ENCODE measurements at regions not wholly inside any gene's neighbourhood (a gene's known extent, or its start where the extent isn't known, plus 50 kb on each side); places are given as distances from the start of the nearest gene placed in this dataset.

DNA sequence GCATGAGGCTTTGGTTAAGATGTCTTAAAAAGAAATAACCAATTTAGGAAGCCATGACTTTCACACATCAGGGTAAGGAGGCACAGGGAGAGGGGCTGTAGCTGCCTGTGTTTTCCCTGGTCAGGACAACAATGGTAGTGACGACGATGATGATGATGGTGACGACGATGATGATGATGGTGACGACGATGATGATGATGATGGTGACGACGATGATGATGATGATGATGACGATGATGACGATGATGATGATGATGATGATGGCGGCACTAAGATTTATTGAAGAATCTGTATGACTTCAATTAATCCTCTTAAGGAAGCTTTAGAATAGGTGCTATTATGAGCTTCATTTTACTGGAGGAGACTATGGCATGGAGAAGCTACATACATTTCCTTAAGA, 284.1 kb upstream of the TNRC6C start:
- no peak overlapping the region for H3K27ac ChIP-seq (ENCODE audit: low read depth, low read length)
- no peak overlapping the region for H3K9ac ChIP-seq (ENCODE audit: low read length)
- H3K4me1 ChIP-seq (ENCODE audit: control insufficient read depth, insufficient read depth, low read length) = no peaks in the 10 kb centered on the region; the same call in 1 of the 2 replicates
- no peak overlapping the region for H3K4me3 ChIP-seq (ENCODE audit: low read depth, low read length)
- H3K27me3 ChIP-seq (ENCODE audit: control insufficient read depth, insufficient read depth, low read length) = 0 out of 2 replicates have a peak, but pooled peaks cover under 1% of the 10 kb centered on the region
- H3K9me3 ChIP-seq (ENCODE audit: control insufficient read depth, insufficient read depth, low read depth, low read length) = peaks cover 7% of the 10 kb centered on the region; the same call in 1 of the 2 replicates
- H3K36me3 ChIP-seq (ENCODE audit: control insufficient read depth, insufficient read depth, low read length) = no peaks in the 10 kb centered on the region

DNA sequence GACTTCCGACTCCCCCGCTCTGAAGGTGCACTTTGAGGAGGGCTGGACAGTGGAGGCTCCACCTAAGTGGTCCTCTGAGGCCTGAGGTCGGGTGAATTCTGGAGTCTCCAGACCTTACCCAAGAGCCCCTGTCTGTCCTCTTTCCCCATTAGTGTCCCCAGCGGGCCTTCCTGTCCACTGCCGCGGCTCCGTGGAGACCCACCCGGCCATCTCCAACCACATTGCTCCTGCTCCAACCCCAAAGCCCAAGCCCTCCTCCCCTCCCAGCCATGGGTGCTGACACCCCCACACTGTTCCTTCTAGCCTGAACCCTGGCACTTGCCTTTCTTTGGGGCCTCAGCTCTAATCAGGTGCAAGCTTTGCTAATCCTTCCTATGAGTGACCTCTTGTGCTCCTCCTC, 283.1 kb upstream of the TNRC6C start:
- Histone ChIP-seq H3K27ac (ENCODE audit: low read depth, low read length) (no peak overlapping the region), H3K36me3 (ENCODE audit: control insufficient read depth, insufficient read depth, low read length) (no peaks in the 10 kb centered on the region), H3K4me3 (ENCODE audit: low read depth, low read length) (no peak overlapping the region), H3K9ac (ENCODE audit: low read length) (no peak overlapping the region), H3K4me1 (ENCODE audit: control insufficient read depth, insufficient read depth, low read length) (no peaks in the 10 kb centered on the region; the same call in 1 of the 2 replicates), H3K9me3 (ENCODE audit: control insufficient read depth, insufficient read depth, low read depth, low read length) (0 out of 2 replicates have a peak, but pooled peaks cover 4% of the 10 kb centered on the region), H3K27me3 (ENCODE audit: control insufficient read depth, insufficient read depth, low read length) (0 out of 2 replicates have a peak, but pooled peaks cover 4% of the 10 kb centered on the region)

DNA sequence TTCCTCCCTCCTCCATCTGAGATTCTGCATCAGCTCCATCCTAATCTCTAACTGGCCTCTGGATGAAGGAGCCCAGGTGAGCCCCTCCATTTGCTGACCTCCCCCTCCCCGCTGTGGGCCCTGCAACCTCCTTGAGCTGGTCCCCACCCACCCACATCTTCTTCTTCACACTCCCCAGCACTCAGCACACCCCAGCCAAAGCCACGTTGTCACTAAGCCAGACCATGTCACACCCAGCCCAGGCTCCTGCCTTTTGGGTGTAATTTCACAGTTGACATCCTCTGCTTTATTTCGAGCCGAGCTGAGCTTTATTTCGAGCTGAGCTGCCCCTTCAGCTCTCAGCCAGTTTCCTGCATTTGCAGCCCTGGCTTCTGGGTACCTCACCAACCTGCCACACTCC, 282.7 kb upstream of the TNRC6C start:
- Histone ChIP-seq H3K27ac (ENCODE audit: low read depth, low read length) (no peak overlapping the region), H3K4me3 (ENCODE audit: low read depth, low read length) (no peak overlapping the region), H3K9me3 (ENCODE audit: control insufficient read depth, insufficient read depth, low read depth, low read length) (0 out of 2 replicates have a peak, but pooled peaks cover 4% of the 10 kb centered on the region), H3K4me1 (ENCODE audit: control insufficient read depth, insufficient read depth, low read length) (no peaks in the 10 kb centered on the region; the same call in 1 of the 2 replicates), H3K36me3 (ENCODE audit: control insufficient read depth, insufficient read depth, low read length) (no peaks in the 10 kb centered on the region), H3K9ac (ENCODE audit: low read length) (no peak overlapping the region), H3K27me3 (ENCODE audit: control insufficient read depth, insufficient read depth, low read length) (0 out of 2 replicates have a peak, but pooled peaks cover 4% of the 10 kb centered on the region)

DNA sequence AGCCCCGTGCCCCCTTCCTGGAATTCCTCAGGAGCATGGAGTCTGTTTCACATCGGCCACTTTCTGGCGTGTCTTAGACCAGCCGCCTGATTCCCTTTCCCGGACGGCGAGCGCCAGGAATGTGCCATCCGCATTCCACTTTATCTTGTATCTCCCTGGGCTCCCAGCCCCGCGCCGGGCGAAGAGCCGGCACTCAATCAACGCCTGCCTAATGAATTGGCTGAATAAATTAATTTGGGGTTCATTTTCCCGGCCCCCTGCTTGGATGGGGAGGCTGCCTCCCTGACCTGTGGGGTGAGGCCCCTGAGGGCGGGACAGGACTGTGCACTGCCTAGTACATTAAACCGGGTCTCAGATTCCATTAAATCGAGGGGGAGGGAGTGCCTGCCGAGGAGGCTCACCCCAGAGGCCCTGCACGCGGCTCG, 282.3 kb upstream of the TNRC6C start:
- H3K36me3 ChIP-seq (ENCODE audit: control insufficient read depth, insufficient read depth, low read length) = no peaks in the 10 kb centered on the region
- 0 out of 2 replicates have a peak, but pooled peaks cover 4% of the 10 kb centered on the region for H3K9me3 ChIP-seq (ENCODE audit: control insufficient read depth, insufficient read depth, low read depth, low read length)
- 0 out of 2 replicates have a peak, but pooled peaks cover 4% of the 10 kb centered on the region for H3K27me3 ChIP-seq (ENCODE audit: control insufficient read depth, insufficient read depth, low read length)
- no peak overlapping the region for H3K27ac ChIP-seq (ENCODE audit: low read depth, low read length)
- H3K9ac ChIP-seq (ENCODE audit: low read length) = no peak overlapping the region
- H3K4me3 ChIP-seq (ENCODE audit: low read depth, low read length) = no peak overlapping the region
- no peaks in the 10 kb centered on the region; the same call in 1 of the 2 replicates for H3K4me1 ChIP-seq (ENCODE audit: control insufficient read depth, insufficient read depth, low read length)

DNA sequence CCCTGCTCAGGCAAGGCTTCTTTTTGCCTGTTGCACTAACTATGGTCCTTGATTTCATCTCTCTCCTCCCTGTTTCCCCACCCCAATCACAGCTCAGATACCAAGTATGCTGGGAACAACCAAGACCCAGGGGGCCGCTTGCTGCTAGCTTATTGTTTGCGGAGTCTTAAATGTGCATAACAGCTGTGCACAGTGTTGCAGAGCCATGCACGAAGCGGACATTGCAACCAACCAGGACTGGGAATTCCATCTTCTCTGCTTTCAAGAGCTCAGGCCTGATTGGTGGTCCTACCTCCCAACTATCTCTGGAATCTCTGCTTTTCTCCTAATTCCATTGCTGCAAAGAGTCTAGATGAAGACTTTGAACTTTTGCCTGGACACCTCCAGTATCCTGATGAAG, 281.3 kb upstream of the TNRC6C start:
- Histone ChIP-seq H3K36me3 (ENCODE audit: control insufficient read depth, insufficient read depth, low read length) (no peaks in the 10 kb centered on the region), H3K27ac (ENCODE audit: low read depth, low read length) (no peak overlapping the region)

DNA sequence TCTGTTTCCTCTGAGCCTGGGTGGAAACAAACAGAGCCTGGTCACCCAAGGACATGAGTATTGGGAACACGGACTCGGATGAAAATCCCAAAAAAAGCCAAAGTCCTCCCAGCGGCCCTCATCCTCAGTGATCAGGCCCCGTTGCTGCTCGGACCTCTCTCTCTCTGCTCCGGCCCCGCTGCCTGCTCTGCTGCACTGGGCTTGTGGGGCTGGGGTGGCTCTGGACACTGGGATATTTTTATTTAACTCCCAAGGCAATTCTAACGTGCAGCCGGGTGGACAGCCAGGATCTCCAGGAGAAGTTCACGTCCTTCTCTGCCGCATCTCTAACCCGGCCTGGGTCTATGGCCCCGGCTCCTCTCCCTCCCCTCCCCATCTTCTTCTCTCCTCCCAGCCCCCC, 280.9 kb upstream of the TNRC6C start:
- Histone ChIP-seq H3K36me3 (ENCODE audit: control insufficient read depth, insufficient read depth, low read length) (no peaks in the 10 kb centered on the region), H3K27me3 (ENCODE audit: control insufficient read depth, insufficient read depth, low read length) (0 out of 2 replicates have a peak, but pooled peaks cover 4% of the 10 kb centered on the region)

More for the DNA sequence above, 281.3 kb upstream of the TNRC6C start:
- 0 out of 2 replicates have a peak, but pooled peaks cover 4% of the 10 kb centered on the region for H3K9me3 ChIP-seq (ENCODE audit: control insufficient read depth, insufficient read depth, low read depth, low read length)
- no peaks in the 10 kb centered on the region; the same call in 1 of the 2 replicates for H3K4me1 ChIP-seq (ENCODE audit: control insufficient read depth, insufficient read depth, low read length)
- H3K4me3 ChIP-seq (ENCODE audit: low read depth, low read length) = no peak overlapping the region
- 0 out of 2 replicates have a peak, but pooled peaks cover 4% of the 10 kb centered on the region for H3K27me3 ChIP-seq (ENCODE audit: control insufficient read depth, insufficient read depth, low read length)
- H3K9ac ChIP-seq (ENCODE audit: low read length) = no peak overlapping the region

DNA sequence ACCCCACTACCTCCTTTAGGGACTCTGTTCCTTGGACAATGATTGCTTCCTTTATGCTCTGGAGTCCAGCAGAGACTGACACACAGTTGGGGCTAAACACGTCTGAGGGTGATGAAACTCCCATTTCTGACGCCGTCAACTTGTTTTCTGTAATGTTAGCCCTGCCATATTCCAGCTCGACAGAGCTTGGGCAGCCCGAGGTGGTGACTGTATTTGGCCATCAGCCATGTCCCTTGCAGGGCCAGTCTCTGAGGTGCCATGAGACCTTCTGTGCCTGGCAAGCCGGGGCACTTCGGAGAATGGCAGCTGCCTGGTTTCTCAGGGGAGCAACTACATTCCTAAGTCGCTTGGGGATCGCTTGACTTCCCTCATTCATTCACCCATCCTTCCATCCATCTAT, 278.9 kb upstream of the TNRC6C start:
- peaks cover 1% of the 10 kb centered on the region for H3K4me1 ChIP-seq (ENCODE audit: control insufficient read depth, insufficient read depth, low read length)
- no peaks in the 10 kb centered on the region for H3K9me3 ChIP-seq (ENCODE audit: control insufficient read depth, insufficient read depth, low read depth, low read length)
- H3K4me3 ChIP-seq (ENCODE audit: low read depth, low read length) = no peak overlapping the region
- 0 out of 2 replicates have a peak, but pooled peaks cover 4% of the 10 kb centered on the region for H3K27me3 ChIP-seq (ENCODE audit: control insufficient read depth, insufficient read depth, low read length)
- H3K27ac ChIP-seq (ENCODE audit: low read depth, low read length) = no peak overlapping the region
- H3K36me3 ChIP-seq (ENCODE audit: control insufficient read depth, insufficient read depth, low read length) = no peaks in the 10 kb centered on the region
- no peak overlapping the region for H3K9ac ChIP-seq (ENCODE audit: low read length)

More for the DNA sequence above, 280.9 kb upstream of the TNRC6C start:
- Histone ChIP-seq H3K9ac (ENCODE audit: low read length) (no peak overlapping the region), H3K4me1 (ENCODE audit: control insufficient read depth, insufficient read depth, low read length) (no peaks in the 10 kb centered on the region; the same call in 1 of the 2 replicates), H3K27ac (ENCODE audit: low read depth, low read length) (no peak overlapping the region), H3K4me3 (ENCODE audit: low read depth, low read length) (no peak overlapping the region), H3K9me3 (ENCODE audit: control insufficient read depth, insufficient read depth, low read depth, low read length) (0 out of 2 replicates have a peak, but pooled peaks cover 4% of the 10 kb centered on the region)

DNA sequence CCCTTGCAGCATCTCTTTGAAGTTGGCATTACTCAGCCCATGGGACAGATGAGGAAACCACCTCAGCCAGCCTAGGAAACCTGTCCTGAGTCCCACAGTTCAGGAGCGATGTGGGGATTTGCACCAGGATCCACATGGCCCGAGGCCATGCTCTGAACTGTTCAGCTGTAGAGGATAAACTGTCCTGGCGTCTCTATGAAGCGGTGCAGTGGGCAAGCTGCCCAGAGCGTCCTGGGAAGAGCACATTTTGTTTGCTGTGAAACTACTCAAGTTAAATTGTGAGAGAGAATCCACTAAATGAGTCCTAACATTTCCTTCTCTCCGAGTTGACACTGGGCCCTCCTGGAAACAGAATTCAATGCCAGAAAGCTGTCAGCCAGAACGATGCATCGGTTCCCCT, 276.6 kb upstream of the TNRC6C start:
- 0 out of 2 replicates have a peak, but pooled peaks cover 4% of the 10 kb centered on the region for H3K27me3 ChIP-seq (ENCODE audit: control insufficient read depth, insufficient read depth, low read length)

DNA sequence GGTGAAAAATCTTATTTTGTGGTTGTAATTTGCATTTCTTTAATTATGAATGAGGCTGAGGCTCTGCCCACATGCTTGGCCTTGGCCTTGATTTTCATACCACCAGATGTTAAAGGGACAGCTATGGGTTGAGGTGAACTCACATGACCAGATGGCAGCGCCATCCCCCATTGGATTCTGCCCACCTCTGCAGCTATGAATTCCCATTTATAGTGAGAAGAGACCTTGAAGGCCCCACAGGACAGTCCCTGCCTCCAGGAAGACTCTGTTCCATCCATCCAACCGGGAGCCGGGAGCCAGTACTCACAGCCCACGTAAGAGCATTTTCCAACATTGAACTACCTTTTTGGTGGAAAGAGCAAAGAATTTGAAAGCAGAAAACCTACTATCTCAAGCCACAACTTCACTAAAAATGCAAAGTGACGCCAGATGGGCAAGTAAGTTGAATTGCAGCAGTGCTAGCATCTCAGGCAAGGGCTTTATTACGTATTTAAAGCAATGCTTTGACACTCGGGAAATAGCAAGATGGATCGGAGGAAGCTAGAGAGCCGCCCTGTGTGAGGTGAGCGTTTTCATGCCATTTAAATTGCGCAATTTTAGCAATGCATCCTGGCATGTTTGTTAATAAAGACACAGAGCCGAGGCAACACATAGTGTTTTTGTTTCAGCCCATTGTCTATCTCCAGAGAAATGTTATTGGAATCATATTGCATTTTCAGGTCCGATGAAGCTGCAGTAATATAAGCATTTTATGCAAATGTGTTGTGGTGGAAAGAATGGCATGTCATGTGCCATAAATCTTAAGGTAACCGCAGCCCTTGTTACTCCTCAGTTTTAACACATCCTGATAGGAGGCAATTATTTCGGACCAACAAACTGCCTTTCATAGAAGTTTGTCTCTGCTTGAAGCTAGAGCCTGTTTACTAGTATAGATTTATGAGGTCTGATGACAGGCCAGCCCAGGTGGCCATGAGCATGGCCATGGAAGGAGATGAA, 273.4 kb upstream of the TNRC6C start:
- H3K27ac ChIP-seq (ENCODE audit: low read depth, low read length) = no peak overlapping the region
- H3K27me3 ChIP-seq (ENCODE audit: control insufficient read depth, insufficient read depth, low read length) = no peaks in the 10 kb centered on the region
- H3K9ac ChIP-seq (ENCODE audit: low read length) = no peak overlapping the region
- H3K4me3 ChIP-seq (ENCODE audit: low read depth, low read length) = no peak overlapping the region
- H3K36me3 ChIP-seq (ENCODE audit: control insufficient read depth, insufficient read depth, low read length) = no peaks in the 10 kb centered on the region
- peaks cover 10% of the 10 kb centered on the region for H3K4me1 ChIP-seq (ENCODE audit: control insufficient read depth, insufficient read depth, low read length)
- no peaks in the 10 kb centered on the region for H3K9me3 ChIP-seq (ENCODE audit: control insufficient read depth, insufficient read depth, low read depth, low read length)

More for the DNA sequence above, 276.6 kb upstream of the TNRC6C start:
- Histone ChIP-seq H3K4me1 (ENCODE audit: control insufficient read depth, insufficient read depth, low read length) (peaks cover 10% of the 10 kb centered on the region), H3K4me3 (ENCODE audit: low read depth, low read length) (no peak overlapping the region), H3K36me3 (ENCODE audit: control insufficient read depth, insufficient read depth, low read length) (no peaks in the 10 kb centered on the region), H3K27ac (ENCODE audit: low read depth, low read length) (no peak overlapping the region), H3K9ac (ENCODE audit: low read length) (no peak overlapping the region), H3K9me3 (ENCODE audit: control insufficient read depth, insufficient read depth, low read depth, low read length) (no peaks in the 10 kb centered on the region)

DNA sequence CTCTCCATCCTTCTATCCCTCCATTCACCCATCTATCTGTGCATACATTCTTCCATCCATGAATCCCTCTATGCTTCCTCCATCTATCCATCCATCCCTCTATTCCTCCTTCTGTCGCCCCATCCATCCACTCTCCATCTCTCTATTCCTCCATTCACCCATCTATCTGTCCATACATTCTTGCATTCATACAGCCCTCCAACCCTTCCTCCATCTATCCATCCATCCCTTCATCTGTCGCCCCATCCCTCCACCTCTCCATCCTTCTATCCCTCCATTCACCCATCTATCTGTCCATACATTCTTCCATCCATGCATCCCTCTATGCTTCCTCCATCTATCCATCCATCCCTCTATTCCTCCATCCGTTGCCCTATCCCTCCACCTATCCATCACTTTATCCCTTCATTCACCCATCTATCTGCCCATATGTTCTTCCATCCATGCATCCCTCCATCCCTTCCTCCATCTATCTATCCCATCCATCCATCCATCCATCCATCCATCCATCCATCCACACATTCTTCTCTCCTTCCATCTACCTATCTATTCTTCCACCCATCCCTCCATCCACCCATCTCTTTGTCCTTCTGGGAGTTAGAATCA, 272.5 kb upstream of the TNRC6C start:
- Histone ChIP-seq H3K4me1 (ENCODE audit: control insufficient read depth, insufficient read depth, low read length) (peaks cover 10% of the 10 kb centered on the region), H3K9ac (ENCODE audit: low read length) (no peak overlapping the region), H3K36me3 (ENCODE audit: control insufficient read depth, insufficient read depth, low read length) (no peaks in the 10 kb centered on the region), H3K27me3 (ENCODE audit: control insufficient read depth, insufficient read depth, low read length) (no peaks in the 10 kb centered on the region), H3K4me3 (ENCODE audit: low read depth, low read length) (no peak overlapping the region), H3K9me3 (ENCODE audit: control insufficient read depth, insufficient read depth, low read depth, low read length) (no peaks in the 10 kb centered on the region), H3K27ac (ENCODE audit: low read depth, low read length) (no peak overlapping the region)
